Femur (tissue), 1 donor: ENCODE measurements at regions not wholly inside any gene's neighbourhood (a gene's known extent, or its start where the extent isn't known, plus 50 kb on each side); places are given as distances from the start of the nearest gene placed in this dataset.
A peak's percentile ranks its signal among the peaks of the same experiment; 100 is the strongest.

Experiments
- DNase-seq: peaks from one replicate; pipeline ENCODE4 v3.0.0-alpha.2; 2017

DNA sequence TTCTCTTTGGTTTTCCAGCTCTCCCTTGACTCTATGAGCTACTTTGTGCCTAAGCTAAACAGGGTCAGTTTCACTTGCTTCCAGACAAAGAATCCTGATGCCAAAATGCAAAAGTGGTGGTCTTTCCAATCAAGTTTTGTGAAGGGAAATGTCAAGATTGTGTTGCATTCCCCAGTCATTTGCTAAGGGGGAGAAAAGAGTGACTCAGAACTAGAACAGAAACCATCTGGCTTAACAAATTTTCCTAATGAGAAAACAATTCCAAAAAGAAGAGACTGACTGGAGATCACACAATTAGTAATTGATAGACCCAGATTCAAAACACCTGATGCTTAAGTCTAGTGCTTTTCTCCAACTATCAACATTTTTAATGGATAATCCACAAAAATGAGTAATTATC is 235.1 kb upstream of the DIO2 start:
- DNase-seq, result no peak

DNA sequence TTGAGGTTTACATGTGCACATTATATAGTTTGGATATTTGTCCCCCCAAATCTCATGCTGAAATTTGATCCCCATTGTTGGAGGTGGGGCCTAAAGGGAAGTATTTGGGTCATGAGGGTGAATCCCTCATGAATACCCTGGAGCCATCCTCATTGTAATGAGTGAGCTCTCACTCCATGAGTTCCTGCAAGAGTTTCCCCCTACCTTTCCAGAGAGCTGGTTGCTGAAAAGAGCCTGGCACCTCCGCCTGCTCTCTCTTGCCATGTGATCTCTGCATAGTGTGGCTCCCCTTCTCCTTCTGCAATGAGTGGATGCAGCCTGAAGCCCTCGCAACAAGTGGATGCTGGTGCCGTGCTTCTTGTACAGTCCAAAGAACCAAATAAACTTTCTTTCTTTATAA is 234.3 kb upstream of the DIO2 start:
- DNase-seq, result no peak

DNA sequence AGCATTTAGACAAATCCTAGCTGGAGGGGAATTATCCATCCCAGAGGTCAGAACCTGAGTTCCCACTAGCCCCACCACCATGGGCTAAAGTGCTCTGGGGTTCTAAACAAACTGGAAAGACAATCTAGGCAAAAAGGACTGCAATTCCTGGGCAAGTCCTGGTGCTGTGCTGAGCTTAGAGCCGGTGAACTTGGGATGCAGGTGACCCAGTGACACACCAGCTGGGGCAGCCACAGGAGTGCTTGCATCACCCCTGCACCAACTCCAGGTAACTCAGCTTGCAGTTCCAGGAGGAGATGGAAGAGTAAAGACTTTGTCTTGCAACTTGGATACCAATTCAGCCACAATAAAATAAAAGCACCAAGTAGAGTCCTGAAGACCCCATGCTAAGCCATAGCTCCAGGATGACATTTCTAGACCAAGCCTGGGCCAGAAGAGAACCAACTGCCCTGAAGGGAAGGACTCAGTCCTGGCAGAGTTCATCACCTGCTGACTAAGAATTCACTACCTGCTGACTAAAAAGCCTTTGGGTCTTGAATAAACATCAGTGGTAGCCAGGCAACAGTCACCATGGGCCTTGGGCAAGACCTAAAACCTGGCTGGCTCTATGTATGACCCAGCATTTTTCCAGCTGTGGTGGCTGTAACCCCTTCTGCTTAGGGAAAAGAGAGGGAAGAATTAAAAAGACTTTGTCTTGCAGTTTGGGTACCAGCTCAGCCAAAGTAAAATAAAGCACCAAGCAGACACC is 223.4 kb upstream of the DIO2 start:
- DNase-seq, result no peak

DNA sequence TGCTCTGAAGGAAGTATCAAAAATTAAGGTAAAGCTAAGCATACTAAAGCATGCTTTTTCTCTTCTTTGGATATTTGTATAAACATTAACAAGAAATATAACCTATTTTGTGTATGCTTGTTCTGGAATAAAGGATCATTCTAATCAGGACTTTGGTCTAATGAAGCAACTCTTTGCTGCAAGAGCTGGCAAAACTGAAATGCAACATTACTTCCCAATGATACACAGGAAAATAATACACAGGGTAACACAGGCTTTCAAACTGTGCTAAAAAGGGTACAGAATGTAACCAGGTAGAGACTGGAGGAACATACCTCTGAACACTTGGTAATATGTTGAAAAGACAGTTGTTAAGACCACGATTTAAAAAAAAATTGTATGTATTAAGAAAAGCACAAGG is 222.5 kb upstream of the DIO2 start:
- no peak for DNase-seq

DNA sequence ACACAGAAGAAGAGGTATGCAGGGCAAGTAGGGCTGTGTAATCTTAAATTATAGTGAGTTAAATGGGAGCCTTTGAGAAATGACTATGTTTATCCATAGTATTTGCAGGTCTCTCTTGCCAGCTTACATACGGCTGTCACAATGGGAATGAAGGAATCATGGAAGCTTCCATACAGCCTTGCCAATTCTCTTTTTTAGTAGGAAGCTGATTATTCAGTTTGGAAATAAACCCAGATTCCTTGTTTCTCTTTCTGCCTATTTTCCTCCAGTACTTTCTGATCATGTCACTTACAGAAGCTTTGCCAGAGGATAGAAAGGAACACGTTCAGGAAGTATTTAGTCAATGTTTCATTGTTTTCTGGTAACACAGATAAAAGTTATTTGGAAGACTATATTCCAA is 217.4 kb upstream of the DIO2 start:
- DNase-seq, result no peak

DNA sequence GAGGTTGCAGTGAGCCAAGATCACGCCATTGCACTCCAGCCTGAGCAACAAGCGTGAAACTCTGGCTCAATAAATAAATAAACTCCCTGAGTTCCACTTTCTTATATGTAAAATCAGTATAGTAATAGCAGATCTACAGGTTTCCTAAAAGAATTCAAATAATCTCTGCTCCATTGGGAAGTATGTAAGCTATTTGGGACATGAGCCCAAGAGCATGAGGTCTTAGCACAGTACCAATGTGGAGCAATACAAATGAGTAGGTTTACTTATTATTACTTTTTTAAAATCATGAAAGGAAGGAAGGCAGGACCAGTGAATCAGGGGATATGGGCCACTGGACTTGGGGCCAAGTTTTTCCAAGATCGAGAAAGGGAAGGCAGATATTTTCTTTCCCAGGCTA is 216.9 kb upstream of the DIO2 start:
- no peak for DNase-seq

DNA sequence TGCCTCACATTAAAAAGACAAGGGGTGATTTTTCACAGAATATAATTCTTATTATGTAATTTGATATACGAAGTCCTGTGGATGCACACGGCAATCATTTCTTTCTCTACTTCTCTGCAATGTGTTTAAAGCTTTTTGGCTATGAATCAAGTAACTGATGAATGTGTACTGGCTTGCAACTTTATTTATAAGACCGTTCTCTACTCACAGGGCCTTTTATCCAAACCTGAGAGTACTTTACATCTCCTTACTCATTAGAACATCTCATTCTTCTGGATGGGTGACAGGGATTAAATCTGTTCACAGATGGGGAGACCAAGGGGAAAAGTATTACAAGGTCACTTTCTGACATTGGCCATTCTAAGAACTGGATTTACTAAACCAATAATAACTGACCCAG is 215.8 kb upstream of the DIO2 start:
- no peak for DNase-seq

DNA sequence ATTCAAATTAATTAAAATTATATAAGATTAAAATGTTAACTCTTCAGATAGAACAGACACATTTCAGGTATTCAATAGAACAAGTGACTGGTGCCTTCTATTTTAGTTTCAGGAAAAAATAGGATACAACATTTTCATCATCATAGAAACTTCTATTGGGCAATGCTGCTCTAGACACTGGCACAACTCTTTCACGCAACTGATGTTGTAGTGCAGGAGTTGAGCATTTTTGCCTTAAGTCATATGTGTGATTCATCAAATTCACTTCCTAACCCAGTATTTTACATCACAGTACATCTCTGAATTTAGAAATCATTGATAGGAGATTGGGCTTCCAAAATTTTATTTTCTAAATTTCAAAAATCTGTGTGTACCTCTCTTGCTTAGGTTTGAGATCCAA is 215.4 kb upstream of the DIO2 start:
- DNase-seq, result no peak

DNA sequence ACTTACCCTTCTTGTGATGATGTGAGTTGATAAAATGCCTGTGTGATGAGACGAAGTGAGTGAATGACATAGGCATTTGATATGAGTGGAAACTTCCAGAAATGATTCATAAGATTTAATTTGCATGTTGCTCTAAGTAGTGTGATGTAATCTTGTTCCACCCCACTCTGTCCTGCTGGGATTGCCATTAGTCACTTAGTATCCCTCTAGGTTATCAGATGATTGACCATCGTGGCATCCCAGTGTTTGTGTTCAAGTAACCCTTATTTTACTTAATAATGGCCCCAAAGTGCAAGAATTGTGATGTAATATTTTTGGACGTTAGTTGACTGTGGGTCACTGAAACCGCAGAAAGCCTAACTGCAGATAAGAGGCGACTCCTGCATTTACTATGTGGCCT is 214.4 kb upstream of the DIO2 start:
- no peak for DNase-seq

DNA sequence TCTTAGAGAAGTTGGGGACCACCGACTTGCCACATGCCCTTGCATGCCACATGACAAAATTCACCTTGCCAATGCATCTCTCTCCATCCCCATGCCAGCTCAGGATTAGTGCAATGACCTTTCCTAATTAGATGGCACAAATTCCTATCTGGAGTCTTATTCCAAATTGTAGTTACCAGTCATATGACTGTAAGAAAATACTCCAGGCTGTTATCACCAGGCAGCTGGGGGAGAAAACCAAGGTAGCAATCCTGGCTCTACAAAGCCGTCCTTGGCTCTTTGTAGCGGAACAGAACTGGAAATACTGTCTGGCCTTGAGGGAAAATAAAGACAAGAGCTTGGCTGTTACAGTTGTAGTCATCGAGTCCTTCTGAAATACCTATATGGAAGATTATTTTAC is 208.5 kb upstream of the DIO2 start:
- DNase-seq, result no peak

DNA sequence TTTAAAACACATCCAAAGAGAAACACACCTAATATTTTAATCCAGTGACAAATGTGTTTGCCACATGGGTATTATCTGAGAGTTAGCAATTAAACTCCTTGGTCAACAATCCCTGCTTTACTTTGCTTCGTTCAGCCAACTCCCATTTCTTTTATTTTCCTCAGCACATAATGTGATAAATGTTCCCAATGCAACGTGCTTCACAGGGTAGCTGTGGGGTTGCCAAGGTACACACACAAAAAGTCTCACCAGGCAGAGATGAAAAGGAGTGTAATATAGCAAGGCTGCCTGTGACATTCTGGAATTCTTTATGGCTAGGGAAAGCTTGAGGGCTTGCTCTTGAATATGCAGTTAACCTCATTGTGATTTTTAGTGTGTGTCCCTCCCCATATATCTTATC is 208.0 kb upstream of the DIO2 start:
- DNase-seq, result no peak

DNA sequence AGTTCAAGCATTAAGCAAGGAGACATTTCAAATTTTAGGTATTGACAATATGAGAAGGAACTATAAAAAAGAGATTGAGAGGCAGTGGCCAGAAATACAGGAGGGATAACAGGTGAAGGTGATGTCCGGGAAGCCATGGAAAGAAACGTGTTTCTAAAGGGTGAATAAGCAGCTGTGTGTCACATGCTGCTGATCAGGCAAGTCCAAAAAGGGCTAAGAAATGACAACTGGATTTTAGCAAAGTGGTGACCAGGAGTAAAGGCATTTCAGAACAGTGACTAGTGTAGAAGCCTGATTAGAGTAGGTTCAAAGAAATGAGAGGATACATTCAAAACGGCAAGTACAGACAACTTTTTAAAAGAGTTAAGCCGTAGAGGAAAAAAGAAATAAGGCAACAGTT is 204.3 kb upstream of the DIO2 start:
- DNase-seq, result no peak

DNA sequence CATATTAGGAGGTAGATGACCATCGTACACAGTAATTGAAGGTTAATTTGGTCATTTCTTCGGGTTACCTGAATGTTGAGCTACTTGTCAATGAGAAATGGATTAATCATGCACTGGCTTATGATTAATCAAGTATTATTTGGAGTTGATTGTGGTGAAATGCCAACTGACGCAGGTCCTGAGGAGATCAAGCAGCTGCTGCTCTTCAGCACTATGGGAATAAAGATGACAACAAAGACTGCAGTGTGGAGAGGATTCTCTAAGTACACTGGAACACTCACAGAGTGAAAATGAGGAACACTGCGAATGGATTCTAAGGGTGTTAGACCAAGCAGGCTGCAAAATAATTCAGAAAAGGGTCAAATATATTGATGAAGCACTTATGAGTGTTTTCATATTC is 202.8 kb upstream of the DIO2 start:
- DNase-seq, result no peak

DNA sequence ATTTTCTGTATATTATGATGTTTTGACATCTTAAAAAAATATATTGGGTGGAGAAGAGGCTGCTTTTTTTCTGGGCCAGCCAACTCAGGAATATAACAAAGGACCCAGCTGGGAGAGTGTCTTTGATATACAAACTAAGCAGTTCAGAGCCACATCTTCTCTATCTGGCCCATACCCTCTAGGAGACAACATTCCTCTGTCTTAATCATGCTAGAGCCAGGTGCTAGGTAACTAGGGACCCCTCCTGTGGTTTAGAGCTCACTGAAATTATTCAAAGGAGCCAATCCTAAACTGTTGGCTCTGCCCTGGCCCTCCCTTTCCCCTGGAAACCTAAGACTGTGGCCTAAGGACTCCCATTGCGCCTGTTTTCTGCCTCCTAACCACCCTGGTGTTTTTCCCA is 193.1 kb upstream of the DIO2 start:
- DNase-seq, result no peak

DNA sequence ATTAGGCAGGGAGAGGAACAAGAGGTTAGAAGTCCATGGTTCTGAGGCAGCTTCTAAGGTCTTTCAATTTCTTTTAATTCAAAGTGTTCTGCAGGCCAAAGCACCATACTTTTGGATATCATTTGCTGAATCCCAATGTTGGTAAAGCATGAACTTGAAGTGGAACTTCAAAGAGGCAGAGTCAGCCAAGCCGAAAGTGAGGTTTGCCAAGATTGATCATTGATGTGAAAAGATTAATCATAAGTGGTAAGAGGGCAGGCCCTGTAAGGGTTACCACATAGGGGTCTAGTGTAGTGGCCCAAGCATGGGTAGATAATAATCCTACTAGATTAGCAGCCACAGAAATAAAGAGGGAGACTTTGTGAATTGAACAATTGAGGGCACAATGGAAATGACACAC is 191.7 kb upstream of the DIO2 start:
- no peak for DNase-seq

DNA sequence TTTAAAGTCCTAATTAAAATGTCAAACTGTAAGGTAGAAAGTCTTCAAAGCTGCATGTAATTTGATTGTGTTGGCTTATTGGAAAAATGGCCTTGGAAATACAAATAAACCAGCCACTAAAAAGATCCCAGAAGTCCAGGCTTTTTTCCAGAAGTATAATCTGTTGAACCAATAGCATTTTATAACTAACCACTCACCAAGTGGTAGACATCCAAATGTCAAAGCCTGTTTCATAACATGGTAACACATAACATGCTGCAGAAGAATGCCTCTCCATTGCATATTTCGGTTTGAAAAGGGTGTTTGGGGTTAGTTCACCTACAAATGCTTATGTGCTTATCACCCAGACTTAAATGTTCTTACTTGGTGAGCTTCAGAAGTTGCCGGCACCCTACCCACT is 183.7 kb upstream of the DIO2 start:
- no peak for DNase-seq

DNA sequence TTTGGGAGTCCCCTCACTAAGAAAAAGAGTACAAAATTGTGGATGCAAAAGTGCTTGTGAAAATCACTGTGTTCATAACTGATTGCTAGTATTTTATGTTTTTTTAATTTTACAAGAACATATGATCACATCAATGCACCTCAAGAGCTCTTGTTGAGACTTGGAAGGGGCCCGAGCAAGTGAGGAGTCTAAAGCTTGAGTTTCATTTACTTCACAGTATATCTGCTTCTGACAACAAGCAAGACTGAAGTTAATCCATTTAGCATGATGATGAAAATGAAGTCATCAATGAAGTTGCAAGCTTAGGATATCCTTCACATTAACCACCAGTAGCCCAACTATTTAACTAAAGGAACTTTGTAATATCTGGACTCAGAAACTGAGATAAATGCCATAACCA is 182.5 kb upstream of the DIO2 start:
- no peak for DNase-seq

DNA sequence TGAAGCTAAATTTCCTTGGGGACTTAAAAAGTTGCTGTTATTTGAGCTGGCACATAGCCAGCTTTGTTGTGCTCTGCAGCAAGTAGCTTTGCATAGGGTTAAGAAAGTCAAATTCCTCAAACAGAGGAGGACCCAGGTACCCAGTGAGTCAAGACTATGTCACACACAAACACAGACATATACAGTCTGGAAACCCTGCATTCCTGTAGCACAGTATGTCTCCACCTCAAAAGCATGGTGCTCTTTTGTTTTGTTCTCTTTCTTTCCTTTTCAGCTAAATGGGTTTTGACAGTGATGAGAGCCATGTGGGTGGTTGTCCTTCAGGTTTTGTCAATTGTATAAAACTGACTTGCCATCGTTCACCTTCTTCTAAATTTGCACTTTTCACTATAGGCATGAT is 179.6 kb upstream of the DIO2 start:
- no peak for DNase-seq

DNA sequence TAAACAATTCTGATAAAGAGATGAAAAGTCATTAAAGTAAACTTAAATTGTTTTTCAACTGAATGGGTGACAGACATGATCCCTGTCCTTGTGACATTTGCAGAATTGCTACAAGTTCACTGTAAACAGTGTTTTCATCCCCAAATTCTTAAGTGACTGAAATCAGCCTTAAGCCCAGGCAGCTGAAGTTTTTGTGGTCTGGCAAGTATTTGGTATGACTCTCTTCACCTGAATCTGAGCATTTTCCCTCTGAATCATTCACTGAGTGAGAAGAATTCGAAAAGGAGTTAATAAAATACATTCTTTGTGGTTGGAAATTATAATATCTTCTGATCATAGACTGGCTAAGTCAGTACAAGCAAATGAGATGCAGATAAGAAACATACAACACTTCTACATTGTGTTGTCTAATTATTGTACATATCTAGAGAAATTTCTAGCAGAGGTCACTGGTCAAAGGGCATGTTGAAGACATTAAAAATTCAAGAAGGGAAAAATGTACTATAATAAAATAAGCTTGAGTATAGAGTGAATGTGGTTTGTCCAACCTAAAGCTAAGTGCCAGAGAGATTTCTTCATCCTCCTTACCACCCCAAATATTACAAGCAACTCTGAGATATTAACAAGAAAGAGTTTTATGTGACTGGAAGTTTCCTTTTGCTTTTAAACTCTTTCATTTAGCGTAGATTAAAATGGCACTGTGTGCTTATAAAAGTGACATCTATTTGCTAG is 177.8 kb upstream of the DIO2 start:
- DNase-seq, result no peak

DNA sequence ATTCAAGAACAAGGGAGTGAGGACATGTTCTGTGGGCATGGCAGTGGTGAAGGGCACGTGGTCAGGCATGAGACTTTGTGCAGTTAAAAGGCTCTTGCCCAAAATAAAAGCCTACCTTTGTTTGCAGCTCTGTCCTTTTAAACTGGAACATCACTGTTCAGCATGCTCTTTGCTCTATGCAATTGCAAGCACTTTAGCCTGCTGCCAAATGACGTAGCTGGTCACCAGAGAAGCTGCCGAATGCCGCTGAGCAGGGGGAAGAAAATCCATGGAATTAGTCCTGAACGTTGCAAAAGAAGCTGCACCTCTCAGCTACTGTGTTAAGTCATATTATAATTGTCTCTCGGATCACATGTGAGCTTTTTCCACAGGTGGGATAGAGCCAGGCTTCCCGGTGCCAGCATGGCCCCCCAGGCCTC is 176.3 kb upstream of the DIO2 start:
- peak; percentile 17 for DNase-seq

DNA sequence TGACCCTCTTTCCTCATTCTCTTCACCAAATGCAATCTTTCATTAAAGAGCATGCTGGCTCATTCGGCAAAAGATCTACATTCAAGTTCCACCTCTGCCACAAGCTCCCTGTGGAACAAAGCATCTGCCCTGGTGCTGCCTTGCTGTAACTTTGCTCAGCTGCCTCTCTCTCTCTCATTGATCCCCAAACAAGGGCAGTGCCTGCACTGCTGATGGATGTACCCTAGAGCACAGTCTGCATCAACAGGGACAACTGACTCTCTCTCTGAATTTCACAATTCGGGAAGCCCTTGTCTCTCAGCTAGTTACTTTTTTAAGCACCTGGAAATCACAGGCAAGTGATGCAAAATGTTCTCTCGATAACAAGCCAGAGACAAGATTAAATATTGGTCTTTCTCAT is 174.0 kb upstream of the DIO2 start:
- no peak for DNase-seq

DNA sequence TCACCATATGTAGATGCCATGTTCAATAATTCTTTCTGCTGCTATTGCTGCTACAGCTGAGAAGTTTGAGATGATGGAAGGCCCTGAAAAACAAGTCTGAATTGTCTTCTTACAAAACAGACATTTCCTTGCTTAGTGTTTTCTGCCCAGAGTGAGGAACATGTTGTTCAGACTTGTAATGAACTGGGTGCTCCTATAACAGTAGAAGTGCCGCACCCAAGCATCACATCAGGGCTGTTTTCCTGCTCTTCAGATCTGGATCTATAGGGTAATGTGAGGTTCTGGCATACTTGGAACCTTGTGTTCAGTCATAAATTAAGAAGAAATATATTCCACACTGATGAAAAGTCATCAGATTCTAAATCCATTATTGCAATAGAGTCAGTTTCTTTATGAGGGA is 171.9 kb upstream of the DIO2 start:
- no peak for DNase-seq

DNA sequence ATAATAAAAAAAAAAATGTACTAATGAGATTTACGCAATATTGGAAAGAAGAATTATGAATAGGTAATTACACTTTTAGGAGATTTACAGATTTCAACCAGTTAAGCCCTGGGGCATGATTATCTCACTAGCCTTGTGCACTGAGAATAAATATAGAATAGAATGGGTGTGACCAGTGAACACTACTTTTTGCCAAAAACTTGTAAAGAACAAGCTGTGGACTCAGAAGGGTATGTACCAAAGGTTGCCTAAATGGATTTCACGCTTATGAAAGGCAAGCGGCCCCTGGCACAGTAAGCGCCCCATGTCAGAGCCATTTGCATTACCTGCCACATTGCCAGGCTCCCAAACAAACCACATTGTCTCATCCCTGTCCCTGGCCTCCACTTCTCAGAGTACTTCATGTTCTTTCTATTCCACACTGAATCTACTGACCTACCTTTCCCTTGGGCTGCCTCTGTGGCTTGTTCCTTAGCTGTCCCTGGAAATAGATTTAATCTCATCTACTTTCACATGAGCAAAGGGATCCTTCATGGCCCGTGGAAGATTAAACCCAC is 170.6 kb upstream of the DIO2 start:
- DNase-seq, result no peak

DNA sequence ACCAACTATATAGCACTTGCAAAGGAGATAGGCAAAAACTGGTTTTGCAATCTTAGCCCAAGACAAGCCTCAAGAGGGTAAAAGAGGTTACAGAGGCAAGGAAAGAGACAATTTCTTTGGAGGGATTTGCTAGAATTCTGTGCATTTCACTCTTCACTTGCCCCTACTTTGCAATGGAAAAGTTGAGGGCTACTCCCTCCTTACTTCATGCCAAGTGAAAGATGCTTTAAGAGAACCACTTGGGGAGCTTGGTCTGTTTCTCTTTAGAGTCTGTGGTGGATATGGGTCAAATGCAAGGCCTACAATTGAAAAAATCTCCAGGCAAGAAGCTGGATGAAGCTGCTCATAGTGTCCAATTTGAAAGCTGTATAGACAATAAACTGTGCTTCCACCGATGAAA is 167.7 kb upstream of the DIO2 start:
- DNase-seq, result no peak
